H1 (cell line): ENCODE measurements at regions not wholly inside any gene's neighbourhood (a gene's known extent, or its start where the extent isn't known, plus 50 kb on each side); places are given as distances from the start of the nearest gene placed in this dataset.

Source experiments
- PHF8 ChIP-seq: fragments of 200-600 bp; sonication (generic); conservative IDR thresholded peaks from 2 replicates; pipeline ENCODE4 v1.7.1; 2012; ENCODE audit warnings: low read depth, mild to moderate bottlenecking, inconsistent platforms, low read length, moderate library complexity
- SUZ12 ChIP-seq: fragments of 200-600 bp; sonication (generic); IDR thresholded peaks from 2 replicates; pipeline ENCODE4 v1.6.1; 2012; ENCODE audit warnings: mild to moderate bottlenecking, inconsistent platforms, low read length, moderate library complexity, mixed read lengths
- ZNF274 ChIP-seq: IDR thresholded peaks from 2 replicates; pipeline ENCODE4 v1.7.0; 2012; ENCODE audit warnings: low read length, borderline replicate concordance; ENCODE audit errors: extremely low read depth

DNA sequence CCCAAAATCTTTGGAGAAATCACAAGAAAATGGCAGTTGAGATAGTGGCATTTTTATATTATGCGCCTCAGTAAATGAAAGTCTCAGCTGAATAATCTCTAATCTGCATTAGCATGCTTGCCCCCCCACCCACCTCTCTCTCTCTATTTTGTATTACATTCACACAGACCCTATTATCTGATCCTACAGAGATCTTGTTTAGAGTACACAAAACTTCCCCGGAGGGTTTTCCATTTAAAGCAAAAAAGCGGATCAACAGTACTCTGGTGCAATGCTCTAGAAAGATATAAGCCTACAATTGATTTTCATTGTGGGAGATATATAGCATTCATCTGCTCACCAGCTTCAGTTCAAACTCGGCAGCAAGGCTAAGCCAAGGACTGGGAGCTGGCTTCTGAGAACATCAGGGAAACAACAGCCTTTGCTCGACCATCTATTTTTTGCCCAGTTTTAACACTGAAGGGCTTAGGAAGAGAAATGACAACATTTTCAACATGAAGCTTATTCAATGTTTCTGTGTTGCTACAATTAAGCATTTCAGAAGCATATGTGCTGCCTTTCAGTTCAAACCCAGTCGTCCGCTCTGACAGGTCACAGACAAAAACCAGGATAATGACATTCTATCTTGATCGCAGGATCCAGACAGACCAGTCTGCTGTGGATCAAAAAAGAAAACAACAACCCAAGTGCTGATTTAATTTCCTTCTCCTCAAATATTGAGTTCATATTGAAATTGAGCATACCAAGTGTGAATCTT is 137.6 kb upstream of the ATXN1 start (continued):
- TF ChIP-seq SUZ12 (no peak), ZNF274 (no peak), PHF8 (no peak)
